ENCODE measurements at regions not wholly inside any gene's neighbourhood (a gene's known extent, or its start where the extent isn't known, plus 50 kb on each side); places are given as distances from the start of the nearest gene placed in this dataset.
"Not testable (repeated sequence)": the region's sequence is repeated elsewhere in the genome, so short reads cannot be mapped to it uniquely, and the experiment has no call there.

DNA sequence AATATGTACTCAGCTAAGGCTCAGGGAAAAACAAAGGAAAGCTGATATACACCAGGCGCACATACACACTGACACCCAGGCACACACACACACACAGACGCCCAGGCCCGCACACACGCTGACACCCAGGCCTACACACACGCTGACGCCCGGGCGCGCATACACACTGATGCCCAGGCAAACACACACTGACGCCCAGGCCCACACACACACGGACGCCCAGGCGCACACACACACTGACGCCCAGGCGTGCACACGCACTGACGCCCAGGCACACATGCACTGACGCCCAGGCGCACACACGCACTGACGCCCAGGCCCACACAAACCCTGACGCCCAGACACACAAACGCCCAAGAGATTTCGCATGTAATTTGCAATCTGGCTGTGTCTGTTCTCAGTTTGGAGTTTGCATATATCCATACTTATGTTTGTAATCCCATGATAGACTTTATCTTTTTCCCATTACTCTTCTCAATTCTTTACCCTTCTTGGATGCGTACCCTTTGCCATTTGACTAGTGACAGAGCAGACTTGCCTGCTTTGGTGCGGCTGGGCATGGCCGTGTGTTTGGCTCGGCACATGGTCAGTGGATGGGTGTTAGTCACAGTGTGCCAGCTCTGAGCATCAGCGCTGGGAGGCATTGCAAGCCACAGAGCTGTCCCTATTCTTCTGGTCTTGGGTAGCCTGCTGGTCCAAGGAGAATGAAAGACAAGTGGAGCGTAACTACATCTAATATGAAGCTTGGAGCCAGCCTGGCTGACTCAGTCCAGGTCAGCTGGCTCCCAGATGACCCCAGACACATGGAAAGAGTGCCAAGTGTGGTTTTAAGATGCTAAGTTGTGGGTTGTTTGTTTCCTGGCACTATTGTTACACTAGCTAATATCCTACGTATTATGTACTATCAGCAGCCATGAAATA is 632.4 kb upstream of the ZFP42 start:
- no peak for DNase-seq

DNA sequence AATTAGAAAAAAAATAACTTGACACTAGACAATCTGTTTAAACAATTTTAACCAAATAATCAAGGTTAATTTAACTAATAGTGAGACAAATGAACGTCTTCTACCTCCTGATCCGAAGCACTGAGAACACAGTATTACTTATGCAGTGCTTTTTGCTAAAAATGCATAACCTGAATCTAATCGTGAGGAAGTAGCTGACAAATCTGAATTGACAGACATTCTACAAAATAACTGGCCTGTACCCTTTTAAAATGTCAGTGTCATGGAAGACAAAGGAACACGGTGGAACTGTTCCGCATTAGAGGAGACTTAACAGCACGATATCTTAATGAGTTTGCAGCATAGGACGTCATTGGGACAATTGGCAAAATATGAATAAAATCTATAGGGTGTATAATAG is 631.2 kb upstream of the ZFP42 start:
- no peak for DNase-seq

DNA sequence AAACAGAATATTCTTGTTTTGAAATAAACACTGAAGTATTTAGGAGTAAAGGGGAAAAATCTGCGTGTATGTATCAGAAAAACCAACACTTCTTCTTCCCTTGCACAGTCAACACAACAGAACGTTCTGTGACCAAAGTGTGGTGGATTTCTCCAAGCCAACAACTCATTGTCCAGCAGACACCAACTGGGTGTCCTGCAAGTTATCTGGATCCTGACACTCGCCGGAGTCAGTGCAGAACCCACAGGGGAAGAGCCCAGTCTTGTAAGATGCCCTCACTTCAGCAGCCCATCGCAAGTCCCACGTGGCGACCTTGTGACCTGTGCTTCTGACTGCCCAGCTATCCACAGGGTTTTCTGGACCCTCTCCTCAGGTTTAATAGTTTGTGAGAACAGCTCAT is 630.7 kb upstream of the ZFP42 start:
- no peak for DNase-seq

DNA sequence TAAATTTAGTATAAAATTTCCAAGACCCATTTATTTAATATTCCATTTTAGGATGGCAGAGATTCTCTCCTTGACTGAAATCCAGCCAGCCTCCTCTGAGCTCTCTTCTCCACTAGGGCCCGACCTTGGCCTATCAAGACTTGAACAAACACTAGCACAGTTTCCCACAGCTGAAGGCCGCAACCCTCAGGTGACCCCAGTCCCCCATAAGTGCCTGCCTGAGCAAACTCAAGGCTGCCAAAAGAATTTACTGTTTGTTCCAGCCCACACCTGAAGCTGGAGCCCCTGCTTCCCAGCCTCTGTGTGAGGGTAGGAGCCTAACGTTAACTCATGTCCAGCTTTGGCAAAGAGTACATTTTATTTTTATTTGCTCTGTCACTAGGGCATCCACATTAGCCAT is 629.0 kb upstream of the ZFP42 start:
- no peak for DNase-seq

DNA sequence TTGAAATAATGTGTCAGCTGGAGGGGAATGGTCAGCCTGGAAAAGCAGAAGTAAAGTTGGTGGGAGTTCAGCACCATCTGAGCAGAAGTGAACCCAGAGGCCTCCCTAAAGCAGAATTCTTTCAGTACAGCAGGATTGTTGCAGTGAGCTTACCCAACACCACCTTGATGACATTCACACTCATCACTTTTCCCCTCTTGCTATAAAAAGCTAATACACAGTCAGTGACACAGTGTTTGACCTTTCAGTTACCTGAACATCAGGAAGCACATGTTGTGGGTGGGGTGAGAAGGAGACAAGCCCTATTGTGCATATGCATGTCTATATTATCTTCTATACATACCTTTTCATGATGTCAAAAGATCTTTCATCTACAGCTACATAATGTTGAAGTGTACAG is 624.7 kb upstream of the ZFP42 start:
- DNase-seq = no peak

DNA sequence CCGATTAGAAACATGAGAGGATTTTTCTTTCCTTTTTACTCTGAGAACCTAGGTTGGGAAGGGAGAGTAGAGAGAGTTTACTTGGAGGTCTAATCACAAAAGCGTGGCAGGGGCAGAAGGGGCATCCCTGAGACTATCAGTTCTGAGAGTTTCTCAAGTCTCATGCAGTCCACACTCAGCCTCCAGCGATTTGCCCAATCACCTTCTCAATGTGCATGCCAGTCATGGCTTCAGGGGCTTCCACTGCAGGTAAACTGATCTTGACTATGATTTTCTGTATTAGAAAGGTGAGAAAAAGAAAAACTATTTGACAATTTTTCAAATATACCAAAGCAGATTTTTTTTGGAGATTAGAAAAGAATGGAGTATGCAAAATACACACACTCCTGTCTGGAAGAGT is 617.1 kb upstream of the ZFP42 start:
- no peak for DNase-seq

DNA sequence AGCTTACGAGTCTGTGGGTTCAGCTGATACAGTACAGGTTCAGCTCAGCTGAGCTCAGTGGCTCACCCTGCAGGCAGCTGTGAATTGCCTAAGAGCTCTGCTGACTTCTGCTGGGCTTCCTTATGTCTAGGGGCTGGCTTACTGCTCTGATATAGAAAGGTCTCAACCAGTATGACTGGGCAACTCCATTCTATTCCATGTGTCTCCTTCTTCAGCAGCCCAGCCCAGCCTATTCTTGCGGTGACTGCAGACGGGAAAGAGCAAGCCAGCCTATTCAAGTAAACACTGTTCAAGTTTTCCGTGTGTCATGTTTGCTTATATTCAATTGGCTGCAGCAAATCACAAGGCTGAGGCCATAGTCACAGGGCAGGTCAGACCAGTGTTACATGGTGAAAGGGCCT is 615.4 kb upstream of the ZFP42 start:
- DNase-seq = no peak

DNA sequence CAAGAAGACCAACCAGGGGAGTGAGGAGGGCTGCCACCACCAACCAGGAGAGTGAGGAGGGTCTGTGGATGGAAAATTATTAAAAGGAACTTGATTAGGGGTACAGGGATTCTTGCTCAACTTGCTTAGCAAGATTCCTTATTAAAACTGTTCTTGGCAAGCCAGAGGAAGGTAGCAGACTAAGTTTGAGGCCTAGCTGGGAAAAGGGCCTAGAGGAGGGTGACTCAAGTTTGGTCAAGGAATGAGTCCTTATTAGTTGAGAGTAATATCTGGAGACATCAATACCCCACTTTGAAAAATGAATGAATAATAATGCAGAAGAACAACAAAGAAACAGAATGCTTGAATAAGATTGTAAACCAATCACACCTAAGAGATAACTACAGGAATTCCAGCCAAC is 612.4 kb upstream of the ZFP42 start:
- no peak for DNase-seq

DNA sequence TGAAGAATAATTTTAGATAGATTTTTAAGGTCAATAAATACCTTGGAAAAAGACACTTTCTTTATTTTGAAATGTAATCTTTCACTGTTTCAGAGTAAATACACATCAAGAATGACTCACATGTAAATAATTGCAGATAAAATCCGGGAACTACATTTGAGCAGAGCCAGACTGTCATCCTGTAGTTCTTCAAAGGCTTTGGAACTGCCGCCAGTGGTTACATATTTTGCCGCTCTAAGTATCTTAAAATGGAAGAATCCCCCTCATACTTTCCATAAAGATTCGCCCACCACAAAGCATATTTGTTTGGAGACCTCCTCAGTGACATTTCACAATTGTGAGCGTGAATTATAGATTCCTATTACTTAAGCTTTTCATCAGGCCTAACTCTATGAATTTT is 607.8 kb upstream of the ZFP42 start:
- peak; percentile 54 for DNase-seq

DNA sequence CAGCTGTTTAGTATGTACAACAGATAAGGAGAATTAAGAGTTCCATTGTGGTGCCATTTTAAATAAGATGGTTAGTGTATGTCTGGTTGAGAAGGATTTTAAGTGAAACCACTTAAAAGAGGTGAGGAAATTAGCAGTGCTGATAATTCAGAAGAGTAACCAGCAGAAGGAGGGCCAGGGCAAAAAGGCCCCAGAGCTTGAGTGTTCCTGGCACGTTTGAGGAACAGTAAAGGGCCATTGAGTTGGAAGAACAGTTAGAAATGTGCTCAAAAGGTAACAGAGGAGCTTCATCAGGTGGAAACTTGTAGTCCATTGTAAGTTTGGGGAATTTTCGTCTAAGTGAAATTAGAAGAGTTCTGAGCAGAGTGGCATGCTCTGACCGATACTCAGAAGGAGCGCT is 606.2 kb upstream of the ZFP42 start:
- no peak for DNase-seq

DNA sequence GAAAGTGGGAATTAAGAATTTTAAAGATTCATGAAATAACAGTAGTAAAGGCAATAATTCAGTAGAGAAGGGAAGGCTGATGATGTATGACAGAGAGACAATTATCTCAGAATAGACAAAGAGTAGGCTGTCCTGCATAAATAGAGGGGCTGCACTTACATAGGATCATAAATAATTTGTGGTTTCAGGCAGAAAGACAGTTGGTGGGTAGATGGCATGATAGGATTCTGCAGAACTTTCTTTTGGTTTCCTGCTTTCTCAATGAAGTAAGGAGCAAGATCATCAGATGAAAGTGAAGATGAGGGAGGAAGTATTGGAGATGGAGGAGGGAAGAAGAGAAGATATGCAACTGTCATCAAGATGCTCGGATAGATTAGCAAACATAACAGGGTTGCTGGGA is 604.9 kb upstream of the ZFP42 start:
- peak; percentile 61 for DNase-seq

DNA sequence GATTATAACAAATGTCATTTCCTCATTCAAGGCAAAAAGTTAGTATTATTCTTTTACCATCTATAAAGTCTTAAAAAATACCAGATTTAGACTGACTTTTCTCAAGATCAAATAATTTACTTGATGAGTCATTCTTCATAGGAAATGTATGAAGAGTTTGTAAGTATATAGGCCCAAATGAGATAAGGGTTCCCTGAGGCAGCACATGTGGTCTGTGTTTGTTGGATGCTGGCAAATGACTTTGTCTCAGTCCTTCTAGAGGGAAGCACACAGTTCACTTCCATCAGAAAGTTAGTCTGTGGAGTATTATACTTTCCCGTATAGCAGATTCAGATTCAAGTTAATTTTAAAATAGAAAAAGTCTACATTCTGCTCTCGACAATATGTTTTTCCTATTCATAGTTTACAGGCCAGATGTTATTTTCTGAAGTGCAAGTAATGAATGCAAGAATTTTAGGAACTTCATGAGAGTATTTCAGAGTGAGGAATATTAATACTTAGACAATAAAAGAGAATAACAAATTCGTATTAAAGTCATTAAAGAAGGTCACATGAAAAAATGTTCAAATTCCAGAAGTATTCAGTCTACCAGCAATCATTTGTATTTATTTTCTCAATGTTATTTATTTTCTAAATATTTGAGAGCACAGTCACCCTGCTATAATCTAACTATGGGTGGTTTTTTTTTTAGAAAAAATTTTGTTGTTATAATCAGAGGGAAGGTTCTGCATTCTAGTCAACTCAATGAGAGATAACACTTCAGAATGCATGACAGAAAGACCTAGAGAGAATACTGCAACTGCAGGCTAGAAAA is 601.8 kb upstream of the ZFP42 start:
- peak; percentile 12 for DNase-seq

DNA sequence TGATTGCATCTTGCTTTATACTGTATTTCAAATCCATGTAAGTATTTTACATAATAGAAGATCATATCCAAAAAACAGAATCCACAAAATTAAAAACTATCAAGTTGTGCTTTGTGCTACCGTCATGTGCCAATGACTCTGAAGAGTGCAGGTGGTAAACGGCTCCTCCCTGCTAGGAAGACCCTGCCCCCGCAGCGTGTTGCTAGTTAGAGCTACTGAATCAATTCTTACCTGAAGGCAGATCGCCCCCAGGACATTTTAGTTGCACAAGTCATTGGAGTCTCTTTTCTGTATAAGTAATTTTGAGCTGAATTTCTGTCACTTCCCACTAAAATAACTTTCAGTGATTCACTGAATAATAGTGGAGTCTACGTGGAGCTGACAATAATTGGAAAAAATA is 599.5 kb upstream of the ZFP42 start:
- DNase-seq = no peak

DNA sequence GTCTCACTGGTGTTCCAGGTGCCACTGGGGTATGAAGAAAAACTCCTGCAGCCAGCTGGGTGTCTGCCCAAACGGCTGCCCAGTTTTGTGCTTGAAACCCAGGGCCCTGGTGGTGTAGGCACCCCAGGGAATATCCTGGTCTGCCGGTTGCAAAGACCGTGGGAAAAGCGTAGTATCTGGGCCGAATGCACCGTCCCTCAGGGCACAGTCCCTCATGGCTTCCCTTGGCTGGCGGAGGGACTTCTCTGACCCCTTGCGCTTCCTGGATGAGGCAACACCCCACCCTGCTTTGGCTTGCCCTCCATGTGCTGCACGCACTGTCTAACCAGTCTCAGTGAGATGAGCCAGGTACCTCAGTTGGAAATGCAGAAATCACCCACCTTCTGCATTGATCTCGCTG is 587.1 kb upstream of the ZFP42 start:
- DNase-seq = not testable (repeated sequence)

DNA sequence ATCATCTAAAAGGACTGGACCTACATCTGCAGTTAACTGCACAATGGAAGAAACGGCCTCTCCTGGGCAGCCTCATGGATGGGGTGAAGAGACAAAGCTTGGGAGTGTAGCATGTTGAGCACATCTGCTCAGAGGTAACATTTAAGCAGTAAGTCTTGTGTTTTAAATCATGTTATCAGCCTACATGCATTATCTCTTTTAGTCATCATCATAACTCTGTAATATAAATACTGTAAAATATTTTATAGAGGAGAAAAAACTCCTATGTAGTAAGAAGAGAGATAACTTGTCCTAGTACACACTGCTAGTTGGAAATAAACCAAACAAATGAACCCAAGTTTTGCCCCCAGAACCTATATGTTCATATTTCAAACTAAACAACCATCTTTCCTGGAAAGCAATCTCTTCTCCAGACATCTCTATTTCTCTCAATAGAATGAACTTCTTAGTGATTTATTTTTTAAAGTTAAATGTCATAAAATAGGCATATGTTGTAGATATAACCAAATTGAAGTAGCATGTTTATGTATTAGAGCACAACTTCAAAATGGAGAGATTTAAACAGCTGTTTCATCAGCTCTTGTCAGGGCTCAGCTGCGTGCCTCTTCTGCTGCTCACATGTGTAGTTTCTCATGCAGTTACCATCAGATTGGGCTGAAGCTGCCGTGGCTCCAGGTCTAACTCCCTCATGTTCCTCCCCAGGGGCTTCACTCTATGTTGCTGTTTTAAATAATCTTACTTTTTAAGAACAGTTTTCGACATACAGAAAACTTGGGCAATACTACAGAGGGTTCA is 581.8 kb upstream of the ZFP42 start:
- DNase-seq = no peak

DNA sequence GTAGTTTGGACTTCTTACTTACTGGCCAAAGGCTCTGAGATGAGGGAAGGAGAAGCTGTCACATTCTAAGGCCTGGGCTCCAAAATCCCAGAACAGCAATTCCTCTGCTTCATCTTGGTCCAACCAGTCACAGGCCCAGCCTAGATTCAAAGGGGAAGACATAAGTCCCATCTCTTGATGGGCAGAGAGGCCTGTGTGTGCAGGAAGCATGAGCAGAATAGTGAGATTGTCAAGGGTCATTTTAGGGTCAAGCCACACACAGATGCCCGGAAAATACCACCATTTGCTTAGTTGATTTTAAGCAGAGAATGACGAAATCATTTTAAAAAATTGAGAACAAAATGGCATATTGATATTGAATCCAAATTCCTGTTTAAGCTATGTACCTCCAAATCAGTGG is 580.9 kb upstream of the ZFP42 start:
- DNase-seq = no peak

DNA sequence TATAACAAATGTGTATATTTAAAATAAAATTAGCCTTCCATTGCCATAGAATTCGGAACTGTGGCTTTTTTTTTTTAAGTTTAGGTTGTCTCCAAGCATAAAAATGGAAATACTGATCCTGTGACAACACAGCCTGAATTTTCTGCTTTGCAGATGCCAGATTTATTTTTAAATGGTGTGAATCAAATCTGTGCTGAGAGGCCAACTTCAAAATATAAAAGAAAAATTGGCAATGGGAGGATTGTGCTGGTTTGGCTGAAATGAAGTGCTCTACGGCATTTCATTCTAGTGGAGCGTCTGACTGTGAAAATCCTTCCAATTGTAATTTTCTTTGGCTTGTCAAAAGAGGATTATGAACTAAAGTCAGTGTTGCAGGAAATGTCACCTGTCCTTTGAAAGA is 580.3 kb upstream of the ZFP42 start:
- DNase-seq = no peak

DNA sequence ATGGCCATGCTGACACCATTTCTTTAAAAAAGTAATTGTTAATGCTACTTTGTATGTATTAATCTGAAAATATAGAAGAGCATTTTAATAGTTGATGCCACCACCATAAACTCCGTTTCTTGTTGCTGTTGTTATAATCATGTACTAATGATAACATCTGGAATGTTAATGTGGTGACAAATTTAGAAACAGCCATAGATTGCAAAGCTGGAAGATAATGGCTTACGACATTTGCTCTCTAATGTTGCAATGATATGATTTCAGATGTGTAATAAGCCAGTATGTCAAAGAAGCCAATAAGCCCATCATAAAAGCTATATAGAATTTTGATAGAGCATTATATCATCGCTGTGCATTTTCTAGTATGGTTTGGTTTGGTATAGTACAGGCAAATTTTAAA is 579.4 kb upstream of the ZFP42 start:
- no peak for DNase-seq

DNA sequence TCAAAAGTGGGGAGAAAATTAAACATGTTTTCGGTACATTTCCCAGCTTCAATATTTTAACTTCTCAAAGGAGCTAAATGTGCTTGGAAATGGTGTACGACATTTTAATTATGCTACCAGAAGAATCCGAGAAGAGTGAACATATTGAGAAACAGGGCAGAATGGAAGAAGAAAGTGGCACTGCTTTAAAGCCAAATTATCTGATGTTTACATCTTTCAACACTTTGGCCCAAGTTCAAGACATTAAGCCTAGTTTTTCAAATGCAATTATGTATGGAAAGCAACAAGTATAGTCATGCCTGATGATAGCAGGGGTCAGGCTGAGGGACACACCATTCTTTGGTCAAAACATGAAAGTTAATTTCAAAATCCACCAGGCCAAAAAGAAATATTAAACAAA is 577.9 kb upstream of the ZFP42 start:
- no peak for DNase-seq

DNA sequence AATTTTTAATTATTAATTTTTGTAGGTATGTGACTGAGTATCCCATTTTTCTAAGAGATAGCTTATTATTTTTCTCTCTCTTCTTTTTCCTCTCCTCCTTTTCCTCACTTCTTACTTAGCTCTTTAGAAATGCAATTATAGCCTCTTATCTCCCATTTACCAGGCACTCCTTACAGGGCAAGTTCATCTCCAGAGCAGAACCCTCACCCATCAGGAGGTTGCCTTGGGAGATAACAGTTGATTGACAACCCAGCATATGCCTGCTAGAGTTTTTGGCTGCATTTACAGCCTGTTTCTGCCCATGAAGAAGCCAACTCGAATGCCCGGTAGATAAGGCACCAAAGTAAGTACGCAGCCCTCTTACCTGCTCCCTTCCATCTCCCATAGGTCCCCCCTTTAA is 572.9 kb upstream of the ZFP42 start:
- no peak for DNase-seq

DNA sequence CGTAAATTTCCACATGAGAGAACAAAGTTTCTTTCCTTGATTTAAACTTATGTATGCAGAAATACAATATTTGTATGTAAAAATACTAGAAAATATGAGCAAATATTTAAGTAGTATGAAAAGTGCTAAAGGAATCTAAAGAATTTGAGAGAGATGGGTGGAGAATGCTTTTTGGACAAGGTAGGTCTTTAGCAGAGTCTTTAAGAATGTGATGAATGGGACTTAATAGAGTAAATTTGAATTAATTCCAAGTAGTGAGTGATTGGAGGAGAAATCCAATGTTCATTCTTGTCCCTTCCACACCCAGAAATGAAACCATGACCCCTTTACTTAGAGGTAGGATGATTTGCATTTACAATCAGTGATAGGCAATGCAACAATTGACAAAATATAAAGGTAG is 570.9 kb upstream of the ZFP42 start:
- peak; percentile 4 for DNase-seq

DNA sequence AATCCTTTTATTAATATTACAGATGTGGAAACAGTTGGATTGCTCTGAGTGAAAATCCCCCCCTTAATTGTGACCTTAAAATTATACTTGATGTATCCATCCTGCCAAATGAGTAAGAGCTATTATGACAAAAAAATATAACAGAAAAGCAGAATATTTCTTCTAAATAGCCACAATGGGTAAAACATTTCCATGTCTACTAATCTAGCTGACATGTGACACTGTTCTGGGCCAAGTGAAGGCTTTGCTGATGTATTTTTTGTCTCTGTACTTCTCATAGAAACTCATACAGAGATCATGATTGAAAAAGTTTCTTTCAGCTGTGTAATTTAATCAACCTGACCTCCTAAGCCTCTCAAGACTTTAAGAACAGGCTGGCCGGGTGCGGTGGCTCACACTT is 569.1 kb upstream of the ZFP42 start:
- no peak for DNase-seq

DNA sequence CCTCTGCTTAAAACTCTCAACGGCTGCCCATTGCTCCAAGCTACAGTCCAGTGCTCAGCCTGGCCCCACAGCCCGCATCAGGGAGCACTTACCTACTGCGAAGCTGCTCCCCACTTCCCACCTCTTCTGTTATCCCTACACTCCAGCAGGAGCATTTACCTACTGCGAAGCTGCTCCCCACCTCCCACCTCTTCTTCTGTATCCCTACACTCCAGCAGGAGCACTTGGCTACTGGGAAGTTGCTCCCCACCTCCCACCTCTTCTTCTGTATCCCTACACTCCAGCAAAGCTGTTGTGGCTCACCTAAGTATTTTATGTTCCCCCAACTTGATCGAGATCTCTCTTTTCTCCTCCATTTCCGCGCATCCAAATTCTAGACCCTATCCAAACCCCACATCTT is 563.3 kb upstream of the ZFP42 start:
- DNase-seq = no peak

Measured in fibroblast of skin of abdomen (primary cell).